ENCODE measurements at regions not wholly inside any gene's neighbourhood (a gene's known extent, or its start where the extent isn't known, plus 50 kb on each side); places are given as distances from the start of the nearest gene placed in this dataset.

DNA sequence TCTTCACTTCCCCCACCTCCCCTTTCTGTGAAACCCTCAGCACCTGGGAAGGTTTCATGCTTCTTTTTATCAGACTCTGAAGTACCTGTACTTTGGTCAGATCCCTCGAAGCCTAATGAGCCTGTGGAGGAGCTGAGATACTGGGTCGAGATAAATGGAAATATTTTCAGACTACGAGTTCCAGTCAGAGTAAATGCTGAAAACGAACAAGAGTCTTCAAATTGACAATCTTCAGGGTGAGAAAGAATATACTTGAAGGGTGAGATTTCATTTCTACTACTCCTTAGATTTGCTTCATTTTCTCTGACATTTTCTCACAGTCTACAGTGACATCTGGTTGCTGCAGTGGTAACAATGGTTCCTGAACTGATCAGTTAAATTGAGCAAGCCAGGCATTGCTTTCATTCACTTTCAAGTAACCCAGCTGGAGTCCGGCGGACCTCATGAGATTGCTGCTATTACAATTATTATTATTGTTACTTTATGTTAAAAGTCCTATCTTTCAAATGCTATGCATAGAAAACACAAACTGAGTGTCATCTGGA lies 337.2 kb downstream of the VGLL3 start:
- DNase-seq, result no peak
- FAIRE-seq, result no peak
- H3K36me3 ChIP-seq, result no peaks in the 10 kb centered on the region
- H3K9me3 ChIP-seq, result no peaks in the 10 kb centered on the region
- intact Hi-C loops (cut with DNase I), result no loop called here
- H3K4me1 ChIP-seq, result no peaks in the 10 kb centered on the region
- no peak for ATAC-seq
- TF ChIP-seq, protein P1, sequence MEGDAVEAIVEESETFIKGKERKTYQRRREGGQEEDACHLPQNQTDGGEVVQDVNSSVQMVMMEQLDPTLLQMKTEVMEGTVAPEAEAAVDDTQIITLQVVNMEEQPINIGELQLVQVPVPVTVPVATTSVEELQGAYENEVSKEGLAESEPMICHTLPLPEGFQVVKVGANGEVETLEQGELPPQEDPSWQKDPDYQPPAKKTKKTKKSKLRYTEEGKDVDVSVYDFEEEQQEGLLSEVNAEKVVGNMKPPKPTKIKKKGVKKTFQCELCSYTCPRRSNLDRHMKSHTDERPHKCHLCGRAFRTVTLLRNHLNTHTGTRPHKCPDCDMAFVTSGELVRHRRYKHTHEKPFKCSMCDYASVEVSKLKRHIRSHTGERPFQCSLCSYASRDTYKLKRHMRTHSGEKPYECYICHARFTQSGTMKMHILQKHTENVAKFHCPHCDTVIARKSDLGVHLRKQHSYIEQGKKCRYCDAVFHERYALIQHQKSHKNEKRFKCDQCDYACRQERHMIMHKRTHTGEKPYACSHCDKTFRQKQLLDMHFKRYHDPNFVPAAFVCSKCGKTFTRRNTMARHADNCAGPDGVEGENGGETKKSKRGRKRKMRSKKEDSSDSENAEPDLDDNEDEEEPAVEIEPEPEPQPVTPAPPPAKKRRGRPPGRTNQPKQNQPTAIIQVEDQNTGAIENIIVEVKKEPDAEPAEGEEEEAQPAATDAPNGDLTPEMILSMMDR (IDR thresholded peaks at IDR 0.05), result no peak
- no peak overlapping the region for H3K27ac ChIP-seq
- no peaks in the 10 kb centered on the region for H3K27me3 ChIP-seq
- 16 to 27% methylated on average over 6 of the region's 6 CpGs for WGBS, 2 donors
- no peak overlapping the region for H3K4me3 ChIP-seq

DNA sequence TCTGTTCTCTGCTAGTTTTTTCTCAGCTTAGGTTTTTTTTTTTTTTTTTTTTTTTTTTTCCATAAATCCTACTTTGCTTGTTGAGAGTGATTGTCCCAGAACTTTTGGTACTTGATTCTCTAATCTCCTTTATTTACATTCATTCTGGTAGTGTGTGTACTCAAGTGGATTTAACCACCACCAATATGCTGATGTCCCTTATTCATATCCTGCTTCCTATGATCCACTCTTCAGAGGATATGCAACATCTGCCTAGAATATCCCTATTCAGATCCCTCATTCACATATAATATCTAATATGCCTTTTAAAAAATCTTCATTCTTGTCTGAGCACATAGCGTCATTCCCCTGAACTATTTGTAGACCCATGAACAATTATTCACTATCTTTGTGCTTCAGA lies 342.9 kb downstream of the VGLL3 start:
- FAIRE-seq, result no peak
- H3K9me3 ChIP-seq, result peaks cover 0 to 2% (median 0%) of the 10 kb centered on the region in 4 donors
- no peak overlapping the region for H3K4me3 ChIP-seq
- 76 to 82% methylated on average over 1 of the region's 1 CpG for WGBS, 2 donors
- H3K27ac ChIP-seq, result no peak overlapping the region
- no peaks in the 10 kb centered on the region for H3K4me1 ChIP-seq
- intact Hi-C loops (cut with DNase I), result no loop called here
- H3K36me3 ChIP-seq, result no peaks in the 10 kb centered on the region
- no peak for ATAC-seq
- H3K27me3 ChIP-seq, result no peaks in the 10 kb centered on the region
- TF ChIP-seq, protein P1 (IDR thresholded peaks at IDR 0.05), result no peak
- no peak for DNase-seq

DNA sequence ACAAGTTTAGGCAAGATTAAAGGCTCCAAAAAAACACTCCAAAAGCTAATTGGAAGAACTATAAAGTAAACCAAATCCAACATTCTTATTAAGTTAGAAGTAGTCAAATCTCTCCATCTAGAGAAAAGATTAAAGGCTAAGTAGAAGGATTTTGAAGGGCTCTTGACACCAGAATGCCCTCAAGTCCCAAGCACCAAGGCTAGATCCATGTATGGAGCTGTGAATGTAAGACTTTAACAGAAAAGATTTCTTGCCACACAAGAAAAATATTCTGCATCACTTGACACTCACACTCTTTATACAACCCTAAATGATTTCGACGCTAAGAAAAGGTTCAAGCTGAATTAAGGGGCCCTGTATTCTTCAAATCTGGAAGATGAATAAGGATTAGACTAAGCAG lies 345.2 kb downstream of the VGLL3 start:
- no peak for ATAC-seq
- DNase-seq, result no peak
- no peak overlapping the region for H3K27ac ChIP-seq
- no peaks in the 10 kb centered on the region for H3K4me1 ChIP-seq
- TF ChIP-seq, protein P1 (IDR thresholded peaks at IDR 0.05), result no peak
- no peaks in the 10 kb centered on the region for H3K27me3 ChIP-seq
- no peak for FAIRE-seq
- H3K9me3 ChIP-seq, result peaks cover 0 to 2% (median 0%) of the 10 kb centered on the region in 4 donors
- 76 to 81% methylated on average over 2 of the region's 2 CpGs for WGBS, 2 donors
- H3K4me3 ChIP-seq, result no peak overlapping the region
- intact Hi-C loops (cut with DNase I), result no loop called here
- H3K36me3 ChIP-seq, result no peaks in the 10 kb centered on the region

DNA sequence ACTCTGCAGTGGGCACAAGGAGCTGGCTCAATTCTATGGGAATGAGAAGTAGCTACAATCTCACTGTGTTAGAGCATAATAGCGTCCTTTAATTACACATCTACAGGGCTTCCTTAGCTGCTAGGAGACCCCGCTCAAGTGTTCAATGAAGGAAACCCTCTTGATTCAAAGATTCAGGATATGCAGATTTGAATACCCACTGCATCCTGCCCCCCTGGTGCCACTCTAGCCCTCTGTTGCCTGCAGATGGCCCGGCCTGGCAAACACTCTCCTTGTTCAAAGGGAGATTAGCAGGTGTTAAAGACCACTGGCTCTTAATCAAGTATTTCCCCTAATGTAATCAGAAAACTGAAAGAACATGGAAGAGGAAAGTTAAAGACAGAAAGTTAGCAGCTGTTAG lies 356.6 kb downstream of the VGLL3 start:
- 52 to 66% methylated on average over 3 of the region's 3 CpGs for WGBS, 2 donors
- H3K36me3 ChIP-seq, result no peaks in the 10 kb centered on the region
- H3K27me3 ChIP-seq, result no peaks in the 10 kb centered on the region
- no peak overlapping the region for H3K4me3 ChIP-seq
- H3K9me3 ChIP-seq, result no peaks in the 10 kb centered on the region
- ATAC-seq (no peak), FAIRE-seq (no peak), DNase-seq (no peak)
- TF ChIP-seq, protein P1 (IDR thresholded peaks at IDR 0.05), result no peak
- H3K27ac ChIP-seq, result no peak overlapping the region
- no peaks in the 10 kb centered on the region for H3K4me1 ChIP-seq
- intact Hi-C loops (cut with DNase I), result no loop called here

DNA sequence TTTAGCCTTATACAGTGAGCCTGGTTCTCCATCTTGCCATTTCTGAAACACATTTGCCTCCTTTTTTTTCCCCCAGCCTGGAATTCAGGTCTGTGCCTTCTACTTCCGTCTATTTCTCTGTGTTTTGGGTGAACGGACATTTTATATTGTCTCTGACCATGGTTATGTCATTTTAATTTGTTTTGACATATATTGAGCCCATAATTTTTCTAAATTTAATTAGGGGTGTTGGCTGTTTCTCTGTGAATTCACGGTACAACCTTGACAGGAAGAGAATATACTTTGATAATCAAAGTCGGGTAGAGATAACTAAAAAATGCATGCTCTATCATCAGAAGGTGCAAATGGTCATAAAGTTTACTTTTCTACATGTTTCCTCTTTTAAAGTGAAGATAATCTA lies 361.4 kb downstream of the VGLL3 start:
- ATAC-seq (no peak), FAIRE-seq (no peak), DNase-seq (no peak)
- WGBS, 2 donors, result 40 to 54% methylated on average over 4 of the region's 4 CpGs
- Histone ChIP-seq H3K9me3 (no peaks in the 10 kb centered on the region), H3K27ac (no peak overlapping the region), H3K4me3 (no peak overlapping the region), H3K4me1 (no peaks in the 10 kb centered on the region), H3K27me3 (no peaks in the 10 kb centered on the region), H3K36me3 (no peaks in the 10 kb centered on the region)
- intact Hi-C loops (cut with DNase I), result no loop called here
- TF ChIP-seq, protein P1 (IDR thresholded peaks at IDR 0.05), result no peak
